OCI-LY3 (cell line): ENCODE measurements at regions not wholly inside any gene's neighbourhood (a gene's known extent, or its start where the extent isn't known, plus 50 kb on each side); places are given as distances from the start of the nearest gene placed in this dataset.

ENCODE experiments used
- EZH2phosphoT487 ChIP-seq: fragments of 200-600 bp; shearing (Covaris generic); IDR thresholded peaks from 2 replicates; pipeline ENCODE4 v1.6.1; 2018; ENCODE audit warnings: antibody characterized with exemption, mixed run types, low read depth
- TF ChIP-seq, protein P1 (sequence below): fragments of 200-600, 300-600 bp; sonication (generic); IDR thresholded peaks from 2 replicates; pipeline ENCODE4 v1.5.1; 2014; ENCODE audit warnings: antibody characterized with exemption, low read length, low read depth

DNA sequence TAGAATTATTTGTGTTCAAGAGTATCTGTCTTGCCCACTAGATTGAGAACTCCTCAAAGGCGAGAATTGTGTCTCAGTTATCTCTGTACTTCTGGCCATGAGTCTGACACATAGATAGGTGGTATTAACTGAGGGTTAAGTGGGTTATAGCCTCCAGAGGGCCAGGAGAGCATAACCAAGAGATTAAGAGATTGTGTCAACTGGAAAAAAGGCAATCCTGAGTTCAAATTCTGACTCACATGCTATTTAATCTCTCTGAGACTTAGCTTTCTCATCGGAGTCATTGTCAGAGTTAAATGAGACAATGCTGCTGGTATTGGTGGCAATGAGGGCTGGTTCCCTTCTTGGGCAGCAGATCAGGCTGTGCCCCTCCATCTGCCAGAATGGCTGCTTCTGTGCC lies 330.9 kb downstream of the TNS1 start:
- TF ChIP-seq, protein P1, sequence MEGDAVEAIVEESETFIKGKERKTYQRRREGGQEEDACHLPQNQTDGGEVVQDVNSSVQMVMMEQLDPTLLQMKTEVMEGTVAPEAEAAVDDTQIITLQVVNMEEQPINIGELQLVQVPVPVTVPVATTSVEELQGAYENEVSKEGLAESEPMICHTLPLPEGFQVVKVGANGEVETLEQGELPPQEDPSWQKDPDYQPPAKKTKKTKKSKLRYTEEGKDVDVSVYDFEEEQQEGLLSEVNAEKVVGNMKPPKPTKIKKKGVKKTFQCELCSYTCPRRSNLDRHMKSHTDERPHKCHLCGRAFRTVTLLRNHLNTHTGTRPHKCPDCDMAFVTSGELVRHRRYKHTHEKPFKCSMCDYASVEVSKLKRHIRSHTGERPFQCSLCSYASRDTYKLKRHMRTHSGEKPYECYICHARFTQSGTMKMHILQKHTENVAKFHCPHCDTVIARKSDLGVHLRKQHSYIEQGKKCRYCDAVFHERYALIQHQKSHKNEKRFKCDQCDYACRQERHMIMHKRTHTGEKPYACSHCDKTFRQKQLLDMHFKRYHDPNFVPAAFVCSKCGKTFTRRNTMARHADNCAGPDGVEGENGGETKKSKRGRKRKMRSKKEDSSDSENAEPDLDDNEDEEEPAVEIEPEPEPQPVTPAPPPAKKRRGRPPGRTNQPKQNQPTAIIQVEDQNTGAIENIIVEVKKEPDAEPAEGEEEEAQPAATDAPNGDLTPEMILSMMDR = no peak
- no peak for TF ChIP-seq EZH2phosphoT487
